DOHH2 (cell line): ENCODE measurements at regions not wholly inside any gene's neighbourhood (a gene's known extent, or its start where the extent isn't known, plus 50 kb on each side); places are given as distances from the start of the nearest gene placed in this dataset.

ENCODE experiments used
- H3F3A ChIP-seq: fragments of 200-600 bp; sonication (generic), shearing (Covaris generic); 2 replicates; pipeline ENCODE4 v1.6.0; 2016; ENCODE audit warnings: antibody characterized with exemption, mild to moderate bottlenecking; ENCODE audit not compliant: control insufficient read depth, insufficient read depth
- H3K27ac ChIP-seq: fragments of 200-600 bp; sonication (generic); 2 replicates; pipeline ENCODE4 v1.5.1; 2014; ENCODE audit warnings: low read depth, mild to moderate bottlenecking, low read length, moderate library complexity
- H3K27me3 ChIP-seq: fragments of 200-600 bp; sonication (generic); 2 replicates; pipeline ENCODE4 v1.6.1; 2014; ENCODE audit warnings: mild to moderate bottlenecking, low read length, mixed read lengths; ENCODE audit not compliant: control insufficient read depth
- H3K36me3 ChIP-seq: fragments of 200-600 bp; sonication (generic); 2 replicates; pipeline ENCODE4 v1.6.1; 2014; ENCODE audit warnings: mild to moderate bottlenecking, low read length, moderate library complexity, mixed read lengths; ENCODE audit not compliant: control insufficient read depth
- H3K4me1 ChIP-seq: fragments of 200-600 bp; sonication (generic); 2 replicates; pipeline ENCODE4 v1.6.1; 2014; ENCODE audit warnings: mild to moderate bottlenecking, low read length, mixed read lengths; ENCODE audit not compliant: control insufficient read depth
- H3K4me2 ChIP-seq: fragments of 200-600 bp; sonication (generic); 2 replicates; pipeline ENCODE4 v1.6.0; 2014; ENCODE audit warnings: mild to moderate bottlenecking, low read length, moderate library complexity
- H3K4me3 ChIP-seq: fragments of 200-600 bp; sonication (generic); 2 replicates; pipeline ENCODE4 v1.5.1; 2014; ENCODE audit warnings: mild to moderate bottlenecking, low read length, mixed read lengths
- H3K79me2 ChIP-seq: fragments of 200-600 bp; sonication (generic); 2 replicates; pipeline ENCODE4 v1.6.1; 2014; ENCODE audit warnings: mild to moderate bottlenecking, low read length, mixed read lengths; ENCODE audit not compliant: control insufficient read depth
- H3K9me2 ChIP-seq: fragments of 200-600 bp; sonication (generic); replicated peaks from 2 replicates; pipeline ENCODE4 v1.6.1; 2014; ENCODE audit warnings: mild to moderate bottlenecking, low read length, mixed read lengths; ENCODE audit not compliant: control insufficient read depth
- H3K9me3 ChIP-seq: fragments of 200-600 bp; sonication (generic); 2 replicates; pipeline ENCODE4 v1.6.1; 2014; ENCODE audit warnings: antibody characterized with exemption, low read length, mixed read lengths; ENCODE audit not compliant: control insufficient read depth, insufficient read depth
- H4K20me1 ChIP-seq: fragments of 200-600 bp; sonication (generic); 2 replicates; pipeline ENCODE4 v1.6.0; 2014; ENCODE audit warnings: low read depth, mild to moderate bottlenecking, antibody characterized with exemption, low read length, moderate library complexity; ENCODE audit not compliant: control insufficient read depth, insufficient read depth
- CTCF ChIP-seq: fragments of 200-600 bp; sonication (generic); IDR thresholded peaks from one replicate; pipeline ENCODE4 v1.5.1; 2014; ENCODE audit warnings: antibody characterized with exemption, mild to moderate bottlenecking, low read depth, low read length; ENCODE audit not compliant: poor library complexity, severe bottlenecking
- EZH2phosphoT487 ChIP-seq: fragments of 200-600 bp; sonication (generic); IDR thresholded peaks from 2 replicates; pipeline ENCODE4 v1.6.1; 2017; ENCODE audit warnings: borderline replicate concordance, mild to moderate bottlenecking, antibody characterized with exemption, low read length, moderate library complexity, mixed read lengths

- TF ChIP-seq EZH2phosphoT487 = no peak
- TF ChIP-seq CTCF = no peak
- no peaks in the 10 kb centered on the region for H3K36me3 ChIP-seq
- H3F3A ChIP-seq = no peaks in the 10 kb centered on the region
- H3K4me1 ChIP-seq = 0 out of 2 replicates have a peak, but pooled peaks cover 8% of the 10 kb centered on the region
- H3K4me3 ChIP-seq = no peak overlapping the region
- H3K27ac ChIP-seq = no peak overlapping the region
- no peaks in the 10 kb centered on the region for H3K79me2 ChIP-seq
- H3K9me3 ChIP-seq = no peaks in the 10 kb centered on the region
- no peaks in the 10 kb centered on the region for H4K20me1 ChIP-seq
- no peaks in the 10 kb centered on the region for H3K27me3 ChIP-seq
- no peaks in the 10 kb centered on the region for H3K9me2 ChIP-seq
- H3K4me2 ChIP-seq = no peak overlapping the region
Measured at GRCh38 chr6:132017942-132018341, 66.8 kb upstream of the CCN2 start.

GRCh38 chr6:132016396-132016795 lies 65.2 kb upstream of the CCN2 start:
- H3K4me3 ChIP-seq = no peak overlapping the region
- no peak for TF ChIP-seq EZH2phosphoT487
- TF ChIP-seq CTCF = no peak
- no peaks in the 10 kb centered on the region for H3K9me2 ChIP-seq
- no peaks in the 10 kb centered on the region for H3K36me3 ChIP-seq
- no peaks in the 10 kb centered on the region for H4K20me1 ChIP-seq
- H3K4me2 ChIP-seq = no peak overlapping the region
- no peak overlapping the region for H3K27ac ChIP-seq
- H3K27me3 ChIP-seq = no peaks in the 10 kb centered on the region
- H3K79me2 ChIP-seq = no peaks in the 10 kb centered on the region
- 0 out of 2 replicates have a peak, but pooled peaks cover 8% of the 10 kb centered on the region for H3K4me1 ChIP-seq
- no peaks in the 10 kb centered on the region for H3F3A ChIP-seq
- no peaks in the 10 kb centered on the region for H3K9me3 ChIP-seq

GRCh38 chr6:132011582-132011981 lies 60.4 kb upstream of the CCN2 start:
- H3K79me2 ChIP-seq = no peaks in the 10 kb centered on the region
- no peaks in the 10 kb centered on the region for H3K27me3 ChIP-seq
- H3K4me2 ChIP-seq = no peak overlapping the region
- TF ChIP-seq CTCF = no peak
- no peak for TF ChIP-seq EZH2phosphoT487
- H3K9me3 ChIP-seq = no peaks in the 10 kb centered on the region
- H3F3A ChIP-seq = no peaks in the 10 kb centered on the region
- H4K20me1 ChIP-seq = no peaks in the 10 kb centered on the region
- no peaks in the 10 kb centered on the region for H3K4me1 ChIP-seq
- H3K9me2 ChIP-seq = no peaks in the 10 kb centered on the region
- no peak overlapping the region for H3K27ac ChIP-seq
- no peak overlapping the region for H3K4me3 ChIP-seq
- H3K36me3 ChIP-seq = no peaks in the 10 kb centered on the region

- no peaks in the 10 kb centered on the region for H3K9me3 ChIP-seq
- no peak overlapping the region for H3K27ac ChIP-seq
- H3K36me3 ChIP-seq = no peaks in the 10 kb centered on the region
- no peak overlapping the region for H3K4me3 ChIP-seq
- peaks cover 12% of the 10 kb centered on the region for H3K4me1 ChIP-seq
- H3K27me3 ChIP-seq = no peaks in the 10 kb centered on the region
- H3K4me2 ChIP-seq = no peak overlapping the region
- H3K79me2 ChIP-seq = no peaks in the 10 kb centered on the region
- TF ChIP-seq CTCF (no peak), EZH2phosphoT487 (no peak)
- H3K9me2 ChIP-seq = no peaks in the 10 kb centered on the region
- no peaks in the 10 kb centered on the region for H4K20me1 ChIP-seq
- H3F3A ChIP-seq = no peaks in the 10 kb centered on the region
Measured at GRCh38 chr6:132009175-132009574, 58.0 kb upstream of the CCN2 start.
